Islet precursor cell (in vitro differentiated cells): ENCODE measurements at regions not wholly inside any gene's neighbourhood (a gene's known extent, or its start where the extent isn't known, plus 50 kb on each side); places are given as distances from the start of the nearest gene placed in this dataset.
A peak's percentile ranks its signal among the peaks of the same experiment; 100 is the strongest.
"Not testable (repeated sequence)": the region's sequence is repeated elsewhere in the genome, so short reads cannot be mapped to it uniquely, and the experiment has no call there.

Experiments used
- DNase-seq: peaks from one replicate; pipeline ENCODE4 v3.0.0-alpha.2; 2018

DNA sequence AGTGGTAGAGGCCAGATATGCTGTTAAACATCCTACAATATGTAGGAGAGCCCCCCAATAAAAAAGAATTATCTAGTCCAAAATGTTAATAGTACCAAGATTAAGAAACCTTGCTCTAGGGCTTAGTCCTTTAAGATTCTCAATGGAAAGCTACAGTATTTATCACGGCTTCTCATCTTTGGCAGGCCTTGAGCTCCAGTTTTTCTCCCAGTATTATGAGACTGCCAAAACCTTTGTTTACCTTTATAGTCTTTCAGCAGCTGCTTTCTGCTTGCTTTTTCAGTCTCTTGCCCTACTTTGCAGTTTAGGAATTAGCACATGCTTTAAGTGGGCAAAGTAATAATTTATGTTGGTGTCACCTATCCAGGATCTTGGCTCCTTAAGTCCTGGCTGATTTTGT, 59.7 kb downstream of the NHLRC1 start:
- DNase-seq = no peak

DNA sequence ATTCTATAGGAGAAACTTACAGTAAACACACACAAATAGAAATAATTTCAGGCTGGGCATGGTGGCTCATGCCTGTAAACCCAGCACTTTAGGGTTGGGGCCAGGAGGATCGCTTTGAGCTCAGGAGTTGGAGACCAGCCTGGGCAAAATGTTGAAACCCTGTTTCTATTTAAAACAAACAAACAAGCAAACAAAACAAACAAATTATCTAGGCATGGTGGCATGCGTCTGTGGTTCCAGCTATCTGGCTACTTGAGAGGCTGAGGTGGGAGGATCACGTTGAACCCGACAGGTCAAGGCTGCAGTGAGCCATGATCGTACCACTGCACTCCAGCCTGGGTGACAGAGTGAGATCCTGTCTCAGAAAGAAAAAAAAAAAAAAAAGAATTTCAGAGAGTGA, 64.0 kb downstream of the NHLRC1 start:
- DNase-seq = no peak

DNA sequence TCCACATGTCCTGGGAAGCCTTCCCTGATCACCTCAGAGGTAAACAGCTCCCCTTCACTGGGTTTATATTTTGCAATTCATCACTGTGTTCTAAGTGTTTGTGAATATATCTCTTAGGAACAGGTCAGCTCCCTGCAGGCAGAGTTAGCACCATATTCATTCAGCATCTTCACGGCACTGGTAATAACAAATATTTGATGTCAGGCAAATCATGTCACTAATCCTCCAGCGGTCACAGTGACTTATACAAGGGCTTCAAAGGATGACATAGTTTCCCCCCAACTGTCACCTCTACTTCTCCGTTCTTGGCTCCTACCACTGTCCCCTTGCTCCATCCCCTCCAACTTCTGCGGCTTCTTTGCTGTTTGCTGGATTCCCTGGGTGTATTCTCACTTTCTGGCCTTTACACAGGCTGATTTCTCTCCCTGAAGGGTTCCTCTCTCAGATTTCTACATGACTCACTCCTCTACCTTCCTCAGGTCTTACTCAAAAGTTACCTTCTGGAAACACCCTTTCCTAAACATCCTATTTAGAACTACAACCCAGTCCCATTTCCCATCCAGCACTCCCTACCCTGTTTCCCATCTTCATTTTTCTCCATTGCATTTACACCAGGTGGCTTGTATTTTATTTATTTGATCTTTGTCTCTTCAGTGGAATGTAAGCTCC, 66.6 kb downstream of the NHLRC1 start:
- no peak for DNase-seq

DNA sequence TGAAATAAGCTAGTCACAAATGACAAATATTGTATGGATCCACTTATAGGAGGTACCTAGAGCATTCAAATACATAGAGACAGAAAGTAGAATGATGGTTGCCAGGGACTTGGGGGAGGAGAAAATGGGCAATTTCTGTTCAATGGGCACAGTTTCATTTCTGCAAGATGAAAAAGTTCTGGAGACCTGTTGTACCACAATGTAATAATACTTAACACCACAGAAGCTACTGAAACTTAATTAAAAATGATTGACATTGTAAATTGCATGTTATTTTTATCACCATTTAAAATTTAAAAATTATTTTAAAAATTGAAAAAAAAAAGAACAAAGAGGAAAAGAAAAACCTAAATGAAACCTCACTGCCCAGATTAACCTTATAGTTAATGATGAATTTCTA, 67.4 kb downstream of the NHLRC1 start:
- no peak for DNase-seq

DNA sequence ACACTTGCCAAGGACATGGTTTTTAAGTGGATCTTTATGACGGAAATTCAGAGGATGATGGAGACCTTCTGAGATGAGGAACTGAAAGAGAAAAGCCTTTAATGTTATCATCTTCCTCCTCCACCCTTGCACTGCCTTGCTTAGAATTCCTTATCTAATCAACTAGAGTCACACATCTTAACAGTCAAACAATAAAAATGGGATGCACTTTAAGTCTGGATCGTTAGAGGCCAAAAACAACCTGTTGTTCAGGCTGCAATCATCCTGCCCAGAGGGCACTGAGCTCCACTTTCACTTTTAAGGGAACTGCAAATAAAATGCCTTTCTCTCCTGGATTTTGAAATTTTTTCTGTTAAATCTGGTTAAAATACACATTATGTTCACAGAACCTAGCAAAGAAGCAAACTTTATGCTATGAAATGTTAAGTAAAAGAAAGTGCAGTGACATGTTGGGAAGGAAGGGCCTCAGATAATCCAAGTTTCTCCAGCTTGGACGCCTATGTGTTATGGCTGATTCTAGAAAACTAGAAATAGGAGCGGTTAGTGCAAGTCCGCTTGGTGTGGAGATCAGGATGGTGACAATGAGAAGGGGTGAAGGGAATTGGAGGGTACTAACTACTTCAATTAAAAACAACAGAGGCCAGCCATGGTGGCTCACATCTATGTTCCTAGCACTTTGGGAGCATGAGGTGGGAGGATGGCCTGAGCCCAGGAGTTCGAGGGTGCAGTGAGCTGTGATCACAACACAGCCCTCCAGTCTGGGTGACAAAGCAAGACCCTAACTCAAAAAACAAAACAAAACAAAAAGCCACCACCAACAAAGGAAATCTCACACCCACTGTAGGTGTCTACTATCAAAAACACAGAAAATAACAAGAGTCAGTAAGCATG, 66.4 kb upstream of the KIF13A start:
- DNase-seq = no peak

DNA sequence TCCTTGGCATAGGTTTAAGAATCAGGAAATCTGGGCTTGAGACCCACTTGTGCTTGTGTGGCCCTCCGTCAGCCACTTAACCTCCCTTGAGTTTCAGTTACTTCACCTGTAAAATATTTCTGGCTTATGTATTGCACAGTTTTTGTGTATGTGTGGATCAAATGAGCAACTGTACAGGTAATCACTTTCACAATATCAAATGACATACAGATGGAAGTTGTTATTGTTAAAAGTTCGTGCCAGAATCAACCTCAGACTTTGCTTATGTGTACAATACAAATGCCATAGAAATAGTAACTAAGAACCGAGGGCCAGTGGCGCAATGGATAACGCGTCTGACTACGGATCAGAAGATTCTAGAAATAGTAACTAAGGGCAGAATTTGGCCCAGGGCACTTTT, 65.6 kb upstream of the KIF13A start:
- DNase-seq = no peak

DNA sequence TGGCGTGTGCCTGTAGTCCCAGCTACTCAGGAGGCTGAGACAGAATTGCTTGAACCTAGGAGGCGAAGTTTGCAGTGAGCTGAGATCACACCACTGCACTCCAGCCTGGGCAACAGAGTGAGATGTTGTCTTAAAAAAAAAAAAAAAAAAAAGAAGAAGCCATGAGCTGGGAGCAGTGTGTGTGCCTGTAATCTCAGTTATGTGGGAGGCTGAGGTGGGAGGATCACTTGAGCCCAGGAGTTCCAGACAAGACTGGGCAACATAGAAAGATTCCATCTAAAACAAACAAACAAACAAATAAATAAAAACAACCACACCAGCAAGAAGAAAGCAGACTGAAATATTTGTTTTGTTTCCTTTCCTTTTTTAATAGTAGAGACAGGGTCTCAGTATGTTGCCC, 62.2 kb upstream of the KIF13A start:
- DNase-seq = no peak

DNA sequence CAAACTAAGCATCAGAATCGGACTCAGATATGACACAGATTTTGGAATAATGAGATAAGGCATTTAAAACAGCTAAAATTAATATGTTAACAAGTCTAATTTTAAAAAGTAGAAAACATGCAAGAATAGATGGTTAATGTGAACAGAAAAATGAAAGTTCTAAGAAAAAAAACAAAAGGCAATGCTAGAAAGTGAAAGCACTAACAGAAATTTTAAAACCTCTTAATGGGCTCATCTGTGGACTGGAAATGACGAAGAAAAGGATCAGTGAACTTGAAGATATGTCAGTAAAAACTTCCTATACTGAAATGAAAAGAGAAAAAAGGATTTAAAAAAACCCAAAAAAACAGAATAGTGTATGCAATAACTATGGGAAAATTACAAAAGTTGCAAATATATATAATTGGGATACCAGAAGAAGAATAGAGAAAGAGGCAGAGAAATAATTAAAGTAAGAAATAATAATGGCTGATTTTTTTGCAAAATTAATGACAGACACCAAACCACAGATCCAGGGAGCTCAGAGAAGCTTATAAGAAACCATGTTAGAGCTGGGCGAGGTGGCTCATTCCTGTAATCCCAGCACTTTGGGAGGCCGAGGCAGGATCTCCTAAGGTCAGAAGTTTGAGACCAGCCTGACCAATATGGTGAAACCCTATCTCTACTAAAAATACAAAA, 61.7 kb upstream of the KIF13A start:
- DNase-seq = no peak

DNA sequence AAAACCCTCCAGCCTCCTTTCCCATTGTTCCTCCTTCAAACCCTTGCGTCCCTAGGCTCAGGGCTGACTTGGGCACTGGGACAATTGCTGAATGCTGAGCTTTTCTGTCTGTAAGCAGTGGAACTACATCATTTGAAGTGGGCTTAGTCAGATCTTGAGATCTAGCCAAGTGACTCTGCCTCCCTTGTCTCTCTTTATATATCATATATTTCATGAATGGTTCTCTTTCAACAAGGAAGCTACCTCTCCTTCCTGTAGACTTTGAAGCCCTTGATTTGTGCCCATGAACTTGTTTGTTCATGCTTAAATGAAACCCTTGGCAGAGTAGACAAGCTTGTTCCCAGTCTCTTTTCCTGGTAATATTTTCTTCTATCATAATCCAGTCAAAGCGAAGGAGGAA, 60.0 kb upstream of the KIF13A start:
- no peak for DNase-seq

DNA sequence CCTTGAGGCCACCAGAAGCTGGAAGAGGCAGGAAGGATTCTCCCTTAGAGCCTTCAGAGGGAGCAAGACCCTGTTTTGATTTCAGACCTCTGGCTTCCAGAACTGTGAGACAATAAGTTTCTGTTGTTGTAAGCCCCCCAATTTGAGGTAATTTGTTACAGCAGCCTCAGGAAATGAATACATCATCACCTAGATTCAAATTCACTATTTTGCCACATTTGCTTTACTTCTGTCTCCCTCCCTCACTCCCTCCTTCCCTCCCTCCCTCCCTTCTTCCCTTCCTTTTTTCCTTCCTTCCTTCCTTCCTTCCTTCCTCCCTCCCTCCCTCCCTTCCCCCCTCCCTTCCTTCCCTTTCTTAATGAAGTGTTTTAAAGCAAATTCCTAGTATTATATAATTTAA, 58.1 kb upstream of the KIF13A start:
- no peak for DNase-seq

DNA sequence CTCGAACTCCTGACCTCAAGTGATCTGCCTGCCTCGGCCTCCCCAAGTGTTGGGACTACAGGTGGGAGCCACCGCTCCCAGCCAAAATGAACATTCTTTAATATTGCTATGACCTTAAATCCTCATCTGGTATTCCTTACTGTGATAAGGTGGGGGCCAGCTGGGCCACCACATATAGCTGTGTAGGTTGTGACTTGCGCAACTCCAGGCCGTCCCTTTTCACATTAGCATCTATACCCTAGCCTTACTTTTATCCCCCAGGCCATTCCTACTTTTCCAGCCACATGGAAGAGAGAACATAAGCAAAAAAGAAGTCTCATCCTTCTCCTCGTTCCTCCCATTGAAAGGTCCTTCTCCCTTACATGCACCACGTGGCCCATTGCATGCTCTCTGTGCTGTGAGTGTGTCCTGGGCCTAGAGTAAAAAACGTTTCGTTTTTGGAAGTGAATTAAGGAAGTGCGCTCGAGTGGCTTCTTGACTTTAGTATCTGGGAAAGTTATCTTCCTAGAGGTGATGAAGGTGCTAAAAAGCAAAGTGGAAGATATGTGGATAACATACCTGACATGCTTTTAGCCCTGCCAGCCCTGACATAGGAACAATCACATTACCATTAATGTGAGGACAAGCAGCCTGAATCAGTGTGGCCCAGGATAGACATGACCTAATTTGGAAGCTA, 56.8 kb upstream of the KIF13A start:
- peak; percentile 76 for DNase-seq

DNA sequence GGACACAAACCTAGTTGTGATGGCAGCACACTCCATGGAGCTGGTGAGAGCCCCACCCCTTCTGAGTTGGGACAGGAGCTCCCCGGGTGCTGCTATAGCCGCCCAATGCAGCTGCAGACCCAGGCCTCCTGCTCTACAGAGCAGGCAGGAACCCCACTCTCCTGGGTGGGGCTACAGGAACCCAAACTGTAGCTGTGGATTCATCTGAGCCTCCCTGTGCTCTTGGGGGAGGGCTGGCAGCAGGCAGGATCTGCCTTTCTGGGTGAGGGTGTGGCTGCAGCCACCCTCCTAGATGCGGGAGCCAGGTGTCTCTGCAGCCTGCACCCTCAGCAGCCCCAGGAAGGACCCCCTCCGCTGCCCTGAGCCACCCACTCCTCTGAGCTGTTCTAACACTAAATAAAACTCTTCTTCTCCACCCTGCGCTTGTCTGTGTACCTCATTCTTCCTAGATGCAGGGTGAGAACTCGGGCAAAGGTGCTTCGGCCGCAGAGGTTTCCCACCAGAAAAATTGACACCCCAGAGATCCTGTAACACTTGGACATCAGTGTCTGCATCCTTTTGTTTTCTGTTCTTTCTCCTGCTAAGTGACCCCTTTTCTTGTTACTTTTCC, 55.2 kb upstream of the KIF13A start:
- DNase-seq = no peak

DNA sequence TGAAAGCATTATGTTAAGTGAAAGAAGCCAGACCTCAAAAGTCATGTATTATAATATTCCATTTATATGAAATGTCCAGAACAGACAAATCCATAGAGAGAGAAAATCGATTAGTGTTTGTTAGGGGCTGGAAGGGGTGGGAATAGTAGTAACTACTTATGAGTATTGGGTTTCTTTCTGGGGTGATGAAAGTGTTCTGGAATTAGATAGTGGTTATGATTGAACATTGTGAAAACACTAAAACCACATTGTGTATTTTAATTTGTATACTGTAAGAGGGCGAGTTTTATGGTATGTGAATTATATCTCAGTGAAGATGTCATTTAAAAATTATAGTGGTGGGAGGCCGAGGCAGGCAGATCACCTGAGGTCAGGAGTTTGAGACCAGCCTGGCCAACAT, 52.0 kb upstream of the KIF13A start:
- no peak for DNase-seq

DNA sequence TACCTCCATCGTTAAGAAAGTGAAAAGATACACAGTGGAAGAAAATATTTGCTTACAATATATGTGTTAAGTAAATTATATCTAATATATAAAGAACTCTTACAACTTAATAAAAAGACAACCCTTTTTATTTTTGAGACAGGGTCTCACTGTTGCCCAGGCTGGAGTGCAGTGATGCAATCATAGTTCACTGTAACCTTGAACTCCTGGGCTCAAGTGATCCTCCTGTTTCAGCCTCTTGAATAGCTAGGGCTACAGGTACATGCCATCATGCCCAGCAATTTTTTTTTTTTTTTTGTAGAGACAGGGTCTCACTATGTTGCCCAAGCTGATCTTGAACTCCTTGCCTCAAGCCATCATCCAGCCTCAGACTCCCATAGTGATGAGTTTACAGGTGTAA, 50.8 kb upstream of the KIF13A start:
- not testable (repeated sequence) for DNase-seq
